Endothelial cell of hepatic sinusoid (primary cell): ENCODE measurements at regions not wholly inside any gene's neighbourhood (a gene's known extent, or its start where the extent isn't known, plus 50 kb on each side); places are given as distances from the start of the nearest gene placed in this dataset.
"Not testable (repeated sequence)": the region's sequence is repeated elsewhere in the genome, so short reads cannot be mapped to it uniquely, and the experiment has no call there.

Experiments
- in situ Hi-C: cut with HindIII; loops from 2 replicates; pipeline ENCODE4 v1.10.0; 2017; ENCODE audit warnings: low sequenced_read_pairs

DNA sequence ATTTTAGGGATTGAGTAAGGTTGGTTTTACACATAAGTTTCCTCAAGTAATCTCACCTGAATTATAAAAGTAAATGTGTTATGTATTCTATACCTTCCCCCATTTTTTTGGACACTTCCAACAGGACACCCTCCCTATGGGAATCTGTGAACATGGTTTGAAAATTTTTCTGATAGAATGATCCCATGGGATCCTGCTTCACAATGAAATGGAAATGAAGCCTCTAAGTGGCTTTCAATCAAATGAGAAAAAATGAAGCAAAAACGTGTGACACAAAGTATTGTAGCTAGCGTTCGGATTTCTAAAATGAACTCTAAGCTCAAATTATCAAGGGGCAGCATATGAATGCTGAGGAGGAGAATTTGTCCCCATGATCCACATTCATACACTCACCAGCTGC is 1006.8 kb downstream of the ADGRL2 start:
- in situ Hi-C loops: no loop called here

DNA sequence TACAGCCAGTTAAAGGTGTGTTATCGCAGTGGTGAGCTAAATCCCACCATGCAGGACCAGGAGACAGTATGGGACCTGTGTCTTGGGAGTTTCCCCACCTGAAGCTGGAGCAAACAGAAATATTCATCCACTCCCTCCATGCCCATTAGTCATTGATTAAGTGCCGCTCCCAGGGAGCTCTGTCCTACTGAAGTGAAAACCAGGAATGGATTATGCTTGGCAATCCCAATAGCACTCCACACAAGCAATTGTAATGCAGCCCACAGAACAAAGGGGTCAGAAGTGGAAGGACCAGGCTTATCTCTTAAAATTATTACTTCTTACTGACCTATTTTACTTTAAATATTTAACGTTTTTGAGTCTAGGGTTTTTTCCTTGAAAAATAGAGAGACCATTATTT is 1005.4 kb downstream of the ADGRL2 start:
- in situ Hi-C loops: no loop called here

DNA sequence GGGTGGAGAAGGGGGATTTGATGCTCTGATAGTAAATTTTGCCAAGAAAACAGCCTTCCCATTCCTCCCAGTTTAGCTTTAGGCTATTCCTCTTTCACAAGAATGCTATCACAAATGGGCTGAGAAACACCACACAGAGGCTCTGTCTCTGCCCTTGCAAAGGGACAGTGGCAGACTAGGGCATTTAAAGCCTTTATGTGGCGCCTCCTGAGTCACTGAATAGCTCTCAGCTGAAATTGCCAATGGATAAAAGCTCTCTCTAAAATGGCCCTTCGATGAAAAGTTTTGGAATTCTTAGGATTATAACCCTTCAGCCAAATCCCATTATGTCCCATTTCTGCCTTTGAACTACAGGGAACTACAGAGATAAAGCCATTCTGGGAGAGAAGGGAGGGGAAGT is 1000.4 kb downstream of the ADGRL2 start:
- in situ Hi-C loops: no loop called here

GRCh38 chr1:82800721-82801120 is 1000.0 kb downstream of the ADGRL2 start:
- in situ Hi-C loops: no loop called here

GRCh38 chr1:82799261-82799660 is 998.5 kb downstream of the ADGRL2 start:
- in situ Hi-C loops: no loop called here

DNA sequence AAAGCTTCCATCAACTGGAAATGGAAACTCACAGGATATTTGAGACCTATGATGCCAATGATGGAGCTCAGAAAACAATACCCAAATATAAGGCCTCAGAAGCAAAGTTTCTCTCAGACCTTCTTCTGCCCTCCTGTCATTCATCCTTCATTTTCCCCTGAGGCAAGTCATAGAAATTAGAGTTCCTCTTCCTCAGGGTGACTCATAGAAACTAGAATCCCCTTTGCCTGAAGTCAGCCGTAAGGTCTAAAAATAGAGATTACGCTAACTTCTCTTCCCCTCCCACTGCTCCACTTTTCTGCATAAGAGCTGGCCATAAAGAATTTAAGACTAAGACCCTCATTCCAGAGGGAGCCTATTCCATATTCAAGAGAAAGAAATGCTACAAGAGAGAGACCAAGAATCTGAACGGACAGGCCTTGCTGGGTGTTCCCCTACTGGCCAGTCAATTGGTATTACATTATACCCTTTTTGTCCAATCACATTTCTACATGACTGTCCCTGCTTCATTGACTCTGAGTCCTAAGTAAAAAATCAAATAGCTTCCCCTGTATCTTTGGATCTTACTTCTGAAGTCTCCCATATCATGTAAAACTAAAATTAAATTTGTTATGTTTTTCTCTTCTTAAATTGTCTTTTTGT is 994.9 kb downstream of the ADGRL2 start:
- in situ Hi-C loops: no loop called here

- in situ Hi-C loops: no loop called here
Observed at GRCh38 chr1:82792151-82792550, 991.4 kb downstream of the ADGRL2 start.

DNA sequence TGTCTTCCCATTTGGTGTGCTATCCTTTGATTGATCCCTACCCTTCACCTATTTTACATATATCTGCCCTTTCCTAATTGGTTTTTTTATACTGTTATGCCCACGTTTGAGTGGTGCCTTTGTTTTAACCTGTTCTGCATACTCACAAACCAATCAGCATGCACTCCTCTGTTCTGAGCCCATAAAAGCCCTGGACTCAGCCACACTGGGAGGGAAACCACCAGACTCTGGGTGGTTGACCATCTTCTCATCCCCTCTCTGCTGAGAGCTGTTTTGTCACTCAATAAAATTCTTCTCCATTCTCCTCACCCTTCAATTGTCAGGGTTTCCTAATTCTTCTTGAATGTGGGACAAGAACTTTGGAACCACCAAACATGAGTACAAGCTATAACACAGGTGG is 989.8 kb downstream of the ADGRL2 start:
- in situ Hi-C loops: no loop called here

GRCh38 chr1:82788660-82789059 is 987.9 kb downstream of the ADGRL2 start:
- in situ Hi-C loops: no loop called here

DNA sequence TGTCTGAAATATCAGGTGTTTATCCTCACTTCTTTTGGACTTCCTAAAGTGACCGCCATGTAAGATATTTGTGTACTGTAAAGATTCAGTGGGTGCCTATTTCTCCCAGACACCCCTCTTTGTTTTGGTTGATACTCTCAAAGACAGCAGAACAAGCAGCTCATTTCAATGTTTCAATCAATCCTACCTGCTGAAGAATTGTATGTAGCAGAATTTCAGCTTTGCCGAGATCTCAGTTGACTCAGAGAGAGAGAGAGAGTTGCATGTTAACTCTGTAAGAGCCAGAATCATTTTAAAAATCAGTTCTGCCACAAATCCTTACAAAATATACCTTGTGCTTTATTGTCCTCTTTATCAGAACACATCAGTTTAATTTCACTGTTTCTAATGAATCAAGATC is 987.3 kb downstream of the ADGRL2 start:
- in situ Hi-C loops: no loop called here

- in situ Hi-C loops: no loop called here
Observed at GRCh38 chr1:82786883-82787282, 986.1 kb downstream of the ADGRL2 start.

DNA sequence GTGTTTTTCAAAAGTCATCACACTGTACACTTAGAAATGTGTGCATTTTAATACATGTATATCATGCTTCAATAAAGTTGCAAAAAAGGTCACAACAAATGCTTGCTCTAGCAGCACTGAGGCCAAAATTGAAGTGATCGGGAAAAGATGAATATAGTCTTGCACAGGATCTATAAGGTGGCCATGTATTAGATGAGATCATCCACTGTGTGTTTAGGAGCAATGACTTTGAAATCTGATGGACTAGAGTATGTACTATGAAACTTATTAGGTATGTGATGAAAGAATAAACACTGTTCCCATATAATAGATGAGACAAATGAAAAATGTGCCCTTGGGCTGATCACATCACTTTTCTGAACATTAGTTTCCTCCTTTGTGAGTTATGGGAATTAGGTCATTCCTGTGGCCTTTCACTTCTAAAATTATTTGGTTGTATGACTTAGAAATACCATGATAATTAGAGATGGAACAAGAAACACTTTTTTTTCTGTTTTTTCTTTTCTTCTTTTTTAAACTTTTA is 984.6 kb downstream of the ADGRL2 start:
- in situ Hi-C loops: no loop called here

- in situ Hi-C loops: no loop called here
Observed at GRCh38 chr1:82783044-82783443, 982.3 kb downstream of the ADGRL2 start.

- in situ Hi-C loops: no loop called here
Observed at GRCh38 chr1:82782599-82782998, 981.9 kb downstream of the ADGRL2 start.

DNA sequence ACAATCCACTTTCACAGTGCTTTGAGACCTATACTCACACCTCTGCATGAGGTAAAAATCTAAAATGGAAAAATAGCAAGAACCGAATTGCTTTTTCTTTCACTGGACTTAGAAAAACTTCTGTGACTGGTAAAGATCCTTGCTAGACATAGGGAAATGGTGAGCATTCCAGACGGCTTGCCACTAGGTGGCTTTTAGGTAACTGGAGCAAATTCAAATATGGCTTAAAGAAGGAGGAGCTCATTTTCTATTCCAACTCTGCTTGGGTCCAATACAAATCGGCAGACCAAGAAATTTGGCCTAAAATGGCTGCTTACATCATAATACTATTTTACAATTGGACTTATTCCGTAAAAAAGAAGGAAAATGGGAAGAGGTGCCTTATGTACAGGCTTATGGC is 977.9 kb downstream of the ADGRL2 start:
- in situ Hi-C loops: no loop called here

GRCh38 chr1:82777240-82777639 is 976.5 kb downstream of the ADGRL2 start:
- in situ Hi-C loops: no loop called here

DNA sequence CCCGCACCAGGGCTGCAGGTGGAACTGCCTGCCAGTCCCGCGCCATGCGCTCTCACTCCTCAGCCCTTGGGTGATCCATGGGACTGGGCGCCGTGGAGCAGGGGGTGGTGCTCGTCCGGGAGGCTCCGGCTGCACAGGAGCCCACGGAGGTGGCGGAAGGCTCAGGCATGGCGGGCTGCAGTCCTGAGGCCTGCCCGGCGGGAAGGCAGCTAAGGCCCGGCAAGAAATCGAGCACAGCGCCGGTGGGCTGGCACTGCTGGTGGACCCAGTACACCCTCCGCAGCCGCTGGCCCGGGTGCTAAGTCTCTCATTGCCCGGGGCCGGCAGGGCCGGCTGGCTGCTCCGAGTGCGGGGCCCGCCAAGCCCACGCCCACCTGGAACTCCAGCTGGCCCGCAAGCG is 976.0 kb downstream of the ADGRL2 start:
- in situ Hi-C loops: not testable (repeated sequence)

DNA sequence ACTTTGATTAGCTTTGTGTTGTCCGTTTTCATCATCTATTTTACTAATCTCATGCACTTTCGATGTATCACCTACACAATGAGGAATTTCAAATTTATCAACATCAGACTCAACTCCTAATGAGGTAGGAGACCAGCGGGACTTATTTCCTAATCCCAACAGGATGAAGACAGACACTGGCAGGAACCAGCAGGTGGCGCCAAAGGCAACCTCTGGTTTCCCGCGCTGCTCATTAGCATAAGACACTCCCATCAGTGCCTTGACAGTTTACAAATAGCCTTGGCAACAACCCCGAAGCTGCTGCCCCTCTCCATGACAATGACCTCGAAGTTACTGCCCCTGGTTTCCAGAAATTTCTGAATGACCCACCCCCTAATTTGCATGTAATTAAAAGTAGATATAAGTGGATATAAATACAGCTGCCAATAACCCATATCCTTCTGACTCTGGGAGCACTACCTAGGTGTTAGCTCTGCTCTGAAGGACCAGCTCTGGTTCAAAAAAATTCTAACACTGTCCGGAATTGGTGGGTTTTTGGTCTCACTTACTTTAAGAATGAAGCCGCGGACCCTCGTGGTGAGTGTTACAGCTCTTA is 974.8 kb downstream of the ADGRL2 start:
- in situ Hi-C loops: no loop called here

DNA sequence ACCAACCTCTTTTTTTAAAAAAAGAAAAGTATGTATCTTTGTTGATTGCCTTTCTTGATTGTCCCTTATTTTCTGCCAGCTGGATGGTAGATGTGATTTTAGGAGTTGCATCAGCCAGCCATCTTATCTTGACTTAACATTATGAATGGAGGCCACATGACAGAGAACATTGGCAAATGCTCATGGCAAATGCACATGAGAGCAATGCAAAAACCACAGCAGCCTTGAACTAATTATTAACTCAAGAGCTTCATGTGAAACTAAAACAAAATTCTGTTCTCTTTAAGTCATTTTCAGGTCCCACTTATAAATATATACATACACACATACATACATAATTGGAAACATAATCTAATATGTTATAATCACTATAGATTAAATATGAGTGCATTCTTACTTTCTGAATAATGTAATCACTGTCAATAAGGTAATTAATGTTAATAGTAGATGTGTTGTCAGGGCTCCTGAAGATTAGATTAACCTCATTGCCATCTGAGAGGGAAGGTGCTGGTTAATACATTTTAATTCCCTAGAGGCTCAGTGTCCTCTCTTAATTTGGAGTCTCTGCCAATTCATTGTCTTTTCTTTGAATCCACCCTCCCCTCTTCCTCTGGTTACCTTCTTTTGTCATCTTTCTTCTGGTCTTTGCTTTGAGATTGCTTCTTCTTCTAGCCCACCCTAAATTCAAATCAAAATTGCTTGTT is 962.2 kb downstream of the ADGRL2 start:
- in situ Hi-C loops: no loop called here

DNA sequence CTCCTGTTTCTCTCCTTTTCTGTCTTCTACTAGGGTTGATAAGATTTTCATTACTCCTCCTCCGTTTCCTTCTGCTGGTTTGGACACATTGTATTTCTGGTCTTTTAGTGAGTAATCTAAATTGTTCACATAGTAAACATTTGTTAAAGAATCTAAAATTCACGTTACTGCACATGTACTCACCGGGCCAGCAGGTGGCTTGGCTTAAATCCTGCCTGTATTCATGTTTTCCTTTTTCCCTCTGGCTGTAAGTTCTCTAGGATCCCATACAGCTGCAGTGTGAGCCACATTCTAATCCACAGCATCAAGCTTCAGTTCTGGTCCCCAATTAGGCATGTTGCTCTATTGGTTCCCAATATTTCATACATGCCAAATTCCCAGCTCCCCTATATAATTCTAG is 958.3 kb downstream of the ADGRL2 start:
- in situ Hi-C loops: no loop called here

DNA sequence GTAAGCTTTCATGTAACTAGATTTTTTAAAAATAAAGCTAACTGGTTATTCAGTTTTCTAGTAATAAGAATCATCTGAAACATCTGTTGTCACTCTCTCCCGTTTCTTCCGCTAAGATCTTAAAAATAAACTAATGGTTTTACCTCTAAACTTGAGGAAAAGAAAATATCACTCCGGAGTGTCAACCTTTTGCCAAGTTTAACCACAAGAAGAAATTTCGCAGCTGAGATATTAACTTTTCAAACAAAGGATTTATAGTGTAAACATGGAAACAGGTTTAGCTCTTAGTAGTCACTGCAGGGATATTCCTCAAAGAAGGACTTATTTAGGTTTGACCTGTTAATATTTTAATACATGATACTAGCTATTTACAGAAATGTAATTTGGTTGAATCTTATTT is 954.9 kb downstream of the ADGRL2 start:
- in situ Hi-C loops: no loop called here

- in situ Hi-C loops: no loop called here
Observed at GRCh38 chr1:82755191-82755590, 954.5 kb downstream of the ADGRL2 start.
